ENCODE measurements at regions not wholly inside any gene's neighbourhood (a gene's known extent, or its start where the extent isn't known, plus 50 kb on each side); places are given as distances from the start of the nearest gene placed in this dataset.
"Not testable (repeated sequence)": the region's sequence is repeated elsewhere in the genome, so short reads cannot be mapped to it uniquely, and the experiment has no call there.

GRCh38 chr1:68706639-68707317 lies 209.9 kb upstream of the DEPDC1 start:
- no peak for FAIRE-seq
- Histone ChIP-seq H3K9me3 (no peaks in the 10 kb centered on the region), H3K36me3 (no peaks in the 10 kb centered on the region), H3K27ac (no peak overlapping the region), H3K4me1 (no peaks in the 10 kb centered on the region), H3K4me3 (no peak overlapping the region), H3K27me3 (no peaks in the 10 kb centered on the region)
- 56 to 67% methylated on average over 4 of the region's 4 CpGs for WGBS, 2 donors
- TF ChIP-seq CTCF (IDR thresholded peaks at IDR 0.05), result no peak
- intact Hi-C loops (cut with DNase I), result no loop called here
- no peak for ATAC-seq
- no peak for DNase-seq

GRCh38 chr1:68717330-68717729 lies 220.4 kb upstream of the DEPDC1 start:
- no peak overlapping the region for H3K4me3 ChIP-seq
- intact Hi-C loops (cut with DNase I), result no loop called here
- 20 to 26% methylated on average over 1 of the region's 1 CpG for WGBS, 2 donors
- no peaks in the 10 kb centered on the region for H3K27me3 ChIP-seq
- H3K4me1 ChIP-seq, result no peaks in the 10 kb centered on the region
- ATAC-seq, result no peak
- H3K36me3 ChIP-seq, result no peaks in the 10 kb centered on the region
- TF ChIP-seq CTCF (IDR thresholded peaks at IDR 0.05), result no peak
- no peaks in the 10 kb centered on the region for H3K9me3 ChIP-seq
- no peak for FAIRE-seq
- no peak for DNase-seq
- no peak overlapping the region for H3K27ac ChIP-seq

DNA sequence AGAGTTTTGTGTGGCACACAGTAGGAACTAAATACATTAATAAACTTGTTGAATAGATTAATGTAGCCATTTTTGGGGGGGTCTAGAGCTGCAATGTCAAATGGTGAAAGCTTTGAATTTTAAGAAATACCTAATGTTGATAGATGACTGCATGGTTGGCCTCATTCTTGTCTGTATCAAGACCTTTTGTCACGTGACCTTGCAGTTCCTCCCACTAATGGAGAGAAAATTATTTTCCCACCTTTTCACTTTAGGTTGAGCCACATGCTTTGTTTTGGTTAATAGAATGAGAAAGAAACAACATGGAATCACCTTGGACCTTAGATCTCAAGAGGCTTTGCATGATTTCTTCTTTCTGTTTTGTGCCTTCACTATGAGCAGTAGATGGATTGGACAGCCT lies 223.6 kb upstream of the DEPDC1 start:
- Histone ChIP-seq H3K4me3 (no peak overlapping the region), H3K4me1 (no peaks in the 10 kb centered on the region), H3K27me3 (no peaks in the 10 kb centered on the region), H3K36me3 (no peaks in the 10 kb centered on the region), H3K27ac (no peak overlapping the region), H3K9me3 (no peaks in the 10 kb centered on the region)
- WGBS, 2 donors, result 48 to 62% methylated on average over 1 of the region's 1 CpG
- TF ChIP-seq CTCF (IDR thresholded peaks at IDR 0.05), result no peak
- FAIRE-seq, result no peak
- intact Hi-C loops (cut with DNase I), result no loop called here
- no peak for ATAC-seq
- DNase-seq, result no peak

- 70 to 87% methylated on average over 1 of the region's 1 CpG for WGBS, 2 donors
- H3K9me3 ChIP-seq, result no peaks in the 10 kb centered on the region
- no peaks in the 10 kb centered on the region for H3K36me3 ChIP-seq
- FAIRE-seq (no peak), ATAC-seq (no peak), DNase-seq (no peak)
- no peak for TF ChIP-seq CTCF (IDR thresholded peaks at IDR 0.05)
- no peaks in the 10 kb centered on the region for H3K27me3 ChIP-seq
- no peak overlapping the region for H3K27ac ChIP-seq
- H3K4me3 ChIP-seq, result no peak overlapping the region
- H3K4me1 ChIP-seq, result no peaks in the 10 kb centered on the region
- intact Hi-C loops (cut with DNase I), result no loop called here
Observed at GRCh38 chr1:68723791-68724190, 226.9 kb upstream of the DEPDC1 start.

GRCh38 chr1:68725001-68725752 lies 228.3 kb upstream of the DEPDC1 start:
- FAIRE-seq, result no peak
- Histone ChIP-seq H3K4me1 (no peaks in the 10 kb centered on the region), H3K9me3 (no peaks in the 10 kb centered on the region), H3K27ac (no peak overlapping the region), H3K27me3 (no peaks in the 10 kb centered on the region), H3K36me3 (no peaks in the 10 kb centered on the region), H3K4me3 (no peak overlapping the region)
- ATAC-seq, result peak in 3 of 4 donors; percentile 37 to 65 (median 60)
- intact Hi-C loops (cut with DNase I), result no loop called here
- no peak for TF ChIP-seq CTCF (IDR thresholded peaks at IDR 0.05)
- WGBS, 2 donors, result 18 to 28% methylated on average over 2 of the region's 2 CpGs
- peak in 5 of 6 donors; percentile 3 to 68 (median 20) for DNase-seq

GRCh38 chr1:68739486-68739885 lies 242.6 kb upstream of the DEPDC1 start:
- FAIRE-seq; H3K36me3 ChIP-seq; H3K27ac ChIP-seq; H3K4me1 ChIP-seq; intact Hi-C loops (cut with DNase I); DNase-seq; H3K9me3 ChIP-seq; H3K4me3 ChIP-seq; ATAC-seq; H3K27me3 ChIP-seq: not testable (repeated sequence)
- 54 to 66% methylated on average over 8 to 14 of the region's 19 CpGs for WGBS, 2 donors

Measured in pancreas (tissue), 10 donors.